ENCODE measurements at regions not wholly inside any gene's neighbourhood (a gene's known extent, or its start where the extent isn't known, plus 50 kb on each side); places are given as distances from the start of the nearest gene placed in this dataset.

- H3K9me2 ChIP-seq (replicated peaks; ENCODE audit: control insufficient read depth, low read length) = no peaks in the 10 kb centered on the region
- H3K4me3 ChIP-seq (ENCODE audit: low read length) = no peak overlapping the region
- peaks cover 14% of the 10 kb centered on the region; the same call in 1 of the 2 replicates for H3K27me3 ChIP-seq (ENCODE audit: control insufficient read depth, low read length)
- TF ChIP-seq EZH2phosphoT487 (IDR thresholded peaks at IDR 0.05; ENCODE audit: borderline replicate concordance, low read length) (no peak), CTCF (IDR thresholded peaks at IDR 0.05; ENCODE audit: low read depth, low read length, poor library complexity, severe bottlenecking) (no peak)
- no peaks in the 10 kb centered on the region for H3K79me2 ChIP-seq (ENCODE audit: control insufficient read depth, low read length)
- no peaks in the 10 kb centered on the region for H3F3A ChIP-seq (ENCODE audit: control insufficient read depth, insufficient read depth)
- H3K4me1 ChIP-seq (ENCODE audit: control insufficient read depth, low read length) = no peaks in the 10 kb centered on the region
- no peak overlapping the region for H3K27ac ChIP-seq (ENCODE audit: low read depth, low read length)
- no peaks in the 10 kb centered on the region for H3K36me3 ChIP-seq (ENCODE audit: control insufficient read depth, low read length)
- H4K20me1 ChIP-seq (ENCODE audit: control insufficient read depth, insufficient read depth, low read depth, low read length) = no peaks in the 10 kb centered on the region
- no peak overlapping the region for H3K4me2 ChIP-seq (ENCODE audit: low read length)
- H3K9me3 ChIP-seq (ENCODE audit: control insufficient read depth, insufficient read depth, low read length) = no peaks in the 10 kb centered on the region
Observed at GRCh38 chr6:33868141-33868540, 64.3 kb upstream of the MLN start.

- H3K4me3 ChIP-seq (ENCODE audit: low read length) = no peak overlapping the region
- H3K4me2 ChIP-seq (ENCODE audit: low read length) = no peak overlapping the region
- no peaks in the 10 kb centered on the region for H4K20me1 ChIP-seq (ENCODE audit: control insufficient read depth, insufficient read depth, low read depth, low read length)
- no peaks in the 10 kb centered on the region for H3F3A ChIP-seq (ENCODE audit: control insufficient read depth, insufficient read depth)
- no peak for TF ChIP-seq CTCF (IDR thresholded peaks at IDR 0.05; ENCODE audit: low read depth, low read length, poor library complexity, severe bottlenecking)
- TF ChIP-seq EZH2phosphoT487 (IDR thresholded peaks at IDR 0.05; ENCODE audit: borderline replicate concordance, low read length) = no peak
- no peaks in the 10 kb centered on the region for H3K36me3 ChIP-seq (ENCODE audit: control insufficient read depth, low read length)
- no peak overlapping the region for H3K27ac ChIP-seq (ENCODE audit: low read depth, low read length)
- no peaks in the 10 kb centered on the region for H3K79me2 ChIP-seq (ENCODE audit: control insufficient read depth, low read length)
- H3K27me3 ChIP-seq (ENCODE audit: control insufficient read depth, low read length) = peaks cover 18% of the 10 kb centered on the region; the same call in 1 of the 2 replicates
- peaks cover 5% of the 10 kb centered on the region; the same call in 1 of the 2 replicates for H3K4me1 ChIP-seq (ENCODE audit: control insufficient read depth, low read length)
- no peaks in the 10 kb centered on the region for H3K9me2 ChIP-seq (replicated peaks; ENCODE audit: control insufficient read depth, low read length)
- H3K9me3 ChIP-seq (ENCODE audit: control insufficient read depth, insufficient read depth, low read length) = no peaks in the 10 kb centered on the region
Observed at GRCh38 chr6:33865478-33866077, 61.8 kb upstream of the MLN start.

- Histone ChIP-seq H3K4me1 (ENCODE audit: control insufficient read depth, low read length) (peaks cover 5% of the 10 kb centered on the region; the same call in 1 of the 2 replicates), H3K27me3 (ENCODE audit: control insufficient read depth, low read length) (peaks cover 18% of the 10 kb centered on the region), H3F3A (ENCODE audit: control insufficient read depth, insufficient read depth) (no peaks in the 10 kb centered on the region), H3K36me3 (ENCODE audit: control insufficient read depth, low read length) (no peaks in the 10 kb centered on the region), H4K20me1 (ENCODE audit: control insufficient read depth, insufficient read depth, low read depth, low read length) (no peaks in the 10 kb centered on the region), H3K4me3 (ENCODE audit: low read length) (no peak overlapping the region), H3K9me2 (replicated peaks; ENCODE audit: control insufficient read depth, low read length) (no peaks in the 10 kb centered on the region), H3K27ac (ENCODE audit: low read depth, low read length) (no peak overlapping the region), H3K9me3 (ENCODE audit: control insufficient read depth, insufficient read depth, low read length) (no peaks in the 10 kb centered on the region), H3K79me2 (ENCODE audit: control insufficient read depth, low read length) (no peaks in the 10 kb centered on the region), H3K4me2 (ENCODE audit: low read length) (no peak overlapping the region)
- TF ChIP-seq CTCF (IDR thresholded peaks at IDR 0.05; ENCODE audit: low read depth, low read length, poor library complexity, severe bottlenecking) (no peak), EZH2phosphoT487 (IDR thresholded peaks at IDR 0.05; ENCODE audit: borderline replicate concordance, low read length) (no peak)
Observed at GRCh38 chr6:33863723-33864440, 60.1 kb upstream of the MLN start.
